ENCODE measurements at regions not wholly inside any gene's neighbourhood (a gene's known extent, or its start where the extent isn't known, plus 50 kb on each side); places are given as distances from the start of the nearest gene placed in this dataset.

- DNase-seq (no peak), FAIRE-seq (no peak)
- no peak for TF ChIP-seq CTCF (IDR thresholded peaks at IDR 0.05; ENCODE audit: borderline replicate concordance, extremely low read depth, insufficient read depth)
- H3K27ac ChIP-seq (ENCODE audit: low read depth in 2 of 2, low read length in 2 of 2): no peak overlapping the region
- H3K4me1 ChIP-seq (ENCODE audit: control insufficient read depth in 2 of 3, insufficient read depth in 2 of 3, low read depth in 1 of 3, low read length in 3 of 3): peaks cover 0 to 2% (median 0%) of the 10 kb centered on the region in 3 donors
- no peaks in the 10 kb centered on the region for H3K36me3 ChIP-seq (ENCODE audit: control insufficient read depth in 2 of 3, insufficient read depth in 3 of 3, low read length in 3 of 3)
- H3K9me3 ChIP-seq (ENCODE audit: control insufficient read depth in 2 of 3, insufficient read depth in 1 of 3, low read length in 3 of 3): no peaks in the 10 kb centered on the region
- intact Hi-C loops (cut with DNase I): no loop called here
- H3K4me3 ChIP-seq (ENCODE audit: low read length in 3 of 3): no peak overlapping the region
- H3K9ac ChIP-seq (ENCODE audit: low read length in 3 of 3): no peak overlapping the region
- H3K27me3 ChIP-seq (ENCODE audit: control insufficient read depth, insufficient read depth, low read length): no peaks in the 10 kb centered on the region
Observed at GRCh38 chr1:94642617-94643321, 101.2 kb upstream of the F3 start.

DNA sequence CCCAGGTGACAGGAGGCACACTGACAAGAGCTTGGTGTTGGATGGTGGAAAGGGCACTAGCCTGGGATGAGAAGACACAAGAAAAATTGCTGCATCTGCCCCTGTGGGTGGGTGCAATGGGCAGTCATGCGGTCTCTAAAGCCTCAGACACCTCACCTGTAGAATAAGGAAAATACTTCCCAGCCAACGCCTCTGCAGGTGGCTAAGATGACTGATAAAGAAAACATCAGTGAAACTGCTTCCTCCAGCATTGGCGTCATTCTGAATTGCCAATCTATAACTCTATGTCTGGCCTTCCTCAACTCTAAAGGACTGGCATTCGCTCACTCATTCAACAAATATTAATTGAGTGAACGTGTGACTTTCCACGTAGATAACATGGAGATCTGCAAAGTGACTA is 100.4 kb upstream of the F3 start:
- Histone ChIP-seq H3K9me3 (ENCODE audit: control insufficient read depth in 2 of 3, insufficient read depth in 1 of 3, low read length in 3 of 3) (no peaks in the 10 kb centered on the region), H3K27me3 (ENCODE audit: control insufficient read depth, insufficient read depth, low read length) (no peaks in the 10 kb centered on the region), H3K36me3 (ENCODE audit: control insufficient read depth in 2 of 3, insufficient read depth in 3 of 3, low read length in 3 of 3) (no peaks in the 10 kb centered on the region), H3K4me1 (ENCODE audit: control insufficient read depth in 2 of 3, insufficient read depth in 2 of 3, low read depth in 1 of 3, low read length in 3 of 3) (no peaks in the 10 kb centered on the region), H3K9ac (ENCODE audit: low read length in 3 of 3) (no peak overlapping the region), H3K4me3 (ENCODE audit: low read length in 3 of 3) (no peak overlapping the region), H3K27ac (ENCODE audit: low read depth in 2 of 2, low read length in 2 of 2) (no peak overlapping the region)
- DNase-seq (no peak), FAIRE-seq (no peak)
- TF ChIP-seq CTCF (IDR thresholded peaks at IDR 0.05; ENCODE audit: borderline replicate concordance, extremely low read depth, insufficient read depth): no peak
- intact Hi-C loops (cut with DNase I): no loop called here

GRCh38 chr1:94640125-94640524 is 98.6 kb upstream of the F3 start:
- intact Hi-C loops (cut with DNase I): no loop called here

More at GRCh38 chr1:94640125-94640524, 98.6 kb upstream of the F3 start:
- Histone ChIP-seq H3K36me3 (ENCODE audit: control insufficient read depth in 2 of 3, insufficient read depth in 3 of 3, low read length in 3 of 3) (no peaks in the 10 kb centered on the region), H3K9me3 (ENCODE audit: control insufficient read depth in 2 of 3, insufficient read depth in 1 of 3, low read length in 3 of 3) (no peaks in the 10 kb centered on the region), H3K27me3 (ENCODE audit: control insufficient read depth, insufficient read depth, low read length) (no peaks in the 10 kb centered on the region), H3K9ac (ENCODE audit: low read length in 3 of 3) (no peak overlapping the region), H3K27ac (ENCODE audit: low read depth in 2 of 2, low read length in 2 of 2) (no peak overlapping the region), H3K4me1 (ENCODE audit: control insufficient read depth in 2 of 3, insufficient read depth in 2 of 3, low read depth in 1 of 3, low read length in 3 of 3) (no peaks in the 10 kb centered on the region), H3K4me3 (ENCODE audit: low read length in 3 of 3) (no peak overlapping the region)
- no peak for TF ChIP-seq CTCF (IDR thresholded peaks at IDR 0.05; ENCODE audit: borderline replicate concordance, extremely low read depth, insufficient read depth)
- DNase-seq: no peak
- FAIRE-seq: no peak

All from kidney (tissue), 13 donors.